ENCODE measurements at regions not wholly inside any gene's neighbourhood (a gene's known extent, or its start where the extent isn't known, plus 50 kb on each side); places are given as distances from the start of the nearest gene placed in this dataset.

- TF ChIP-seq CTCF (IDR thresholded peaks at IDR 0.05) (no peak), POLR2A (IDR thresholded peaks at IDR 0.05) (no peak)
These were observed 119.3 kb downstream of the IRS2 start for GRCh38 chr13:109667056-109667455.
